NB4 (cell line): ENCODE measurements at regions not wholly inside any gene's neighbourhood (a gene's known extent, or its start where the extent isn't known, plus 50 kb on each side); places are given as distances from the start of the nearest gene placed in this dataset.
"Not testable (repeated sequence)": the region's sequence is repeated elsewhere in the genome, so short reads cannot be mapped to it uniquely, and the experiment has no call there.

Experiments used
- DNase-seq: peaks from one replicate; pipeline ENCODE4 v3.0.0; 2010; ENCODE audit warnings: low read depth
- H3K4me3 ChIP-seq: one replicate; pipeline ENCODE4 v1.5.1; 2011; ENCODE audit warnings: mild to moderate bottlenecking, low read depth, low read length, moderate library complexity
- CTCF ChIP-seq: IDR thresholded peaks from one replicate; pipeline ENCODE4 v1.5.1; 2012; ENCODE audit warnings: low read depth, low read length
- MAX ChIP-seq: IDR thresholded peaks from 2 replicates; pipeline ENCODE4 v1.6.1; 2011; ENCODE audit warnings: low read depth, low read length
- MYC ChIP-seq: IDR thresholded peaks from 2 replicates; pipeline ENCODE4 v1.6.1; 2011; ENCODE audit warnings: low read depth, low read length
- POLR2A ChIP-seq: IDR thresholded peaks from 2 replicates; pipeline ENCODE4 v1.6.1; 2011; ENCODE audit warnings: mild to moderate bottlenecking; ENCODE audit not compliant: insufficient read length; ENCODE audit errors: extremely low read depth

- no peak overlapping the region for H3K4me3 ChIP-seq
- DNase-seq: peak; percentile 14
- TF ChIP-seq MYC (no peak), POLR2A (no peak), CTCF (no peak), MAX (no peak)
These were observed 774.3 kb upstream of the TMEFF2 start for GRCh38 chr2:192969055-192969454.

GRCh38 chr2:192960945-192961344 is 766.2 kb upstream of the TMEFF2 start:
- no peak overlapping the region for H3K4me3 ChIP-seq
- TF ChIP-seq POLR2A (no peak), MYC (no peak), CTCF (no peak), MAX (no peak)

GRCh38 chr2:192958615-192959014 is 763.9 kb upstream of the TMEFF2 start:
- H3K4me3 ChIP-seq, DNase-seq: not testable (repeated sequence)

More at GRCh38 chr2:192960945-192961344, 766.2 kb upstream of the TMEFF2 start:
- no peak for DNase-seq

DNA sequence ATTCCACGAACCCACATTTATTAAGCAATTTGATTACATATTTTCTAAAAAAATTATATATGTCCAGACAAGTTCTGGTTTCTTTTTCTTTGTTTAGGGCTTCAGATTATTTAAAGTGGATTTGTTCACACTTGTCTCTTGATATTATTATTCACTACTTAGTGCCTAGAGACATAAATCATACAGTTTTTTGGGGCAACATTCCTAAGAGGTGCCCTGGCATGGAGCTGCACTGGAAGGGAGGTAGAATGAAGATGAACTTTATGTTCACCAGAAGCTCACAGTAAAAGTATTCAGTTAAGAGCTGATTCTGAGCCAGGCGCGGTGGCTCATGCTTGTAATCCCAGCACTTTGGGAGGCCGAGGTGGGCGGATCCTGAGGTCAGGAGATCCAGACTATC is 762.7 kb upstream of the TMEFF2 start:
- no peak for DNase-seq
- H3K4me3 ChIP-seq: no peak overlapping the region
- no peak for TF ChIP-seq POLR2A
- TF ChIP-seq CTCF: no peak

DNA sequence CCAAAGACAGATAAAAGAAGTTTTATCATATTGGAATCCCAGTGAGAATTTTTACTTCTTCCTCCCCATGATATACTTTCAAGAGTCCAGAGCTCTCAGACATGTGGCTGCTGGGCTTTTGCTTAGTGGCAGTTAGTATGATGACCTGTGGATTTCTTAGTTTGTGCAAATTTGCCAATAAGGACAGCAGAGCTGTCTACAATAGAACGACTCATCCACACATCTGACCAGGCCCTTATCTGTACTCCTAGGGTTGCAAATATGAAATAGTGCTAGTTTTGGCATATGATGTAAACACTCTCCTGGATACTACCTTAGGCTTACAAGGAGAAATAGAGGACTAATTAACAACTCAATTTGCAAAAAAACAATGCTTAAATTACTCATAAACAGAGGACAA is 758.4 kb upstream of the TMEFF2 start:
- DNase-seq: no peak
- H3K4me3 ChIP-seq: no peak overlapping the region
- TF ChIP-seq MAX (no peak), MYC (no peak), CTCF (no peak), POLR2A (no peak)

GRCh38 chr2:192952245-192952644 is 757.5 kb upstream of the TMEFF2 start:
- no peak for DNase-seq
- no peak for TF ChIP-seq CTCF
- no peak overlapping the region for H3K4me3 ChIP-seq

DNA sequence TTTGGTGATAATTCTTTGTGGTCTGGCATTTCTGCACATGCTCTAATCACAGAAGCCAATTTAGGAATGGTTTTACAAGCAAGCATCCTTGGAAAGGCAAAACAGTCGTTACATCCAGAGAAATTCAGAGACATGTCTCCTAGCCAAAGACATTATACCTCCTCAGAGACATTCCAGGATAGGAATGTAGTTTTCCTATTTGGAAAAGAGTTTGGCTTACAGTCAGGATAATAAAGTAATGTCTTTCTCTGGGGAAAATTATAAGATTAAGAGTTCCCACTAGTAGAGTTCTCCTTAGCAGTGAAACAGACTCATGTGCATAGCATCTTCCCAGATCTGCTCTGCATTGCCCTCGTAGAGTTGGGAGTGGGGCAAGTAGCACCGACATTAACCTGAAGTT is 753.6 kb upstream of the TMEFF2 start:
- no peak for TF ChIP-seq POLR2A
- TF ChIP-seq MAX: no peak

More for the DNA sequence above, 753.6 kb upstream of the TMEFF2 start:
- no peak for DNase-seq
- H3K4me3 ChIP-seq: no peak overlapping the region
